GM21423 (cell line): ENCODE measurements at regions not wholly inside any gene's neighbourhood (a gene's known extent, or its start where the extent isn't known, plus 50 kb on each side); places are given as distances from the start of the nearest gene placed in this dataset.
"Not testable (repeated sequence)": the region's sequence is repeated elsewhere in the genome, so short reads cannot be mapped to it uniquely, and the experiment has no call there.

Experiments used
- ATAC-seq: cut with Tn5 transposase; IDR thresholded peaks from one replicate; pipeline ENCODE4 v1.9.1; 2021; ENCODE audit warnings: mild to moderate bottlenecking, moderate library complexity; ENCODE audit not compliant: unreplicated experiment

DNA sequence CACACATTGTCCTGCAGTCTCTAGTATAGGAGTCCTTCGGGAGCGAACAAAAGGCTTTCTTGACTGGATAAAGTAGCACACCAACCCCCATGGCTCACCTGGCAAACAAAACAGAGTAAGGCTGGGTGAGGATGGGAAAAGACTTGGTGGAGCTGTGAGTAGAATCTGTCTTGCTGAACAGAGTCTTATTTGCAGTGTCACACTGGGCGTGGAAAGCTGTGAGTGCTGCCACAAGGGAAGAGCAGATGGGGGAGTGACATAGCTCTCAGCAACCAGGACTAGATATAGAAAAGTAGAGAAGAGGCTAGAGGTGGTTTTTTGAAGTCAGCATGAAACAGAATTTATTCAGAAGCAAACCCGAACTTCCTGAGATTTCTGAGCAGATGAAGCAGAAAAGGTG, 137.2 kb upstream of the ESX1 start:
- no peak for ATAC-seq

DNA sequence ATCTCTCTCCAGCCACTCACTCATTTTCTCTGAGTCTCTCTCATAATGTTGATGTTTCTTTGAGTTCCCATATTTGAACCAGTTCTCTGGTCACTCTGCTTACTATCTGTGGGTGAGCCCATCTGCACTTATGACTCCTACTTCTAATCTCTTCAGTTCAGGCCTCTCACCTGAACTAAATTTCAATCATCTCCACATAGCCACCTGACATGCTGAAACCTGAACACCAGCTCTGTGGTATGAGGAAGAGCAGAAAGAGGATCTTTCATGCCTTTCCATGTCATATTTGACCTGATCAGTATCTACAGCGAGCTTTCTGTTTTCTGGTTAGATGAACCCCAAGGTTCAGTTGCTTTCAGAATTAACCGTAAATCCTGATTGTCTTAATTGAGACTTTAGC, 122.2 kb upstream of the ESX1 start:
- no peak for ATAC-seq

DNA sequence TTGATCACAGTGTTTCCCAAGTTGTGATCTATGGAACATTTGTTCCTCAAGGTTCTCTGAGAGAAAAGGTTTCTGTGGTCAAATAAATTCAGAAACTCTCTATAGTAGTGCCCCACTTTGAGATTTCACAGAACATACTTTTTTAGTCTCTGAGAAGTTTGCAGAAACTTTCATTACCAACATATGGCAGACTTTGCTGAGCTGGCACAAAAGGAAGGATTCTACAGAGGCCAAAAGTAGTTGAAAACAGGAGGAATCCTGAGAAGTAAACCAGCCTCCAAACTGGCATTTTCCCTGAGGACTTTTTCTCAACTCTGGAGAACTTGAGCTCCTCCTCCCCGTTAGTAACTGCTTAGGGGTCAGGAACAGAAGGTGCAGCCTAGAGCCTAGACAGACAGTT, 117.8 kb upstream of the ESX1 start:
- ATAC-seq = no peak

DNA sequence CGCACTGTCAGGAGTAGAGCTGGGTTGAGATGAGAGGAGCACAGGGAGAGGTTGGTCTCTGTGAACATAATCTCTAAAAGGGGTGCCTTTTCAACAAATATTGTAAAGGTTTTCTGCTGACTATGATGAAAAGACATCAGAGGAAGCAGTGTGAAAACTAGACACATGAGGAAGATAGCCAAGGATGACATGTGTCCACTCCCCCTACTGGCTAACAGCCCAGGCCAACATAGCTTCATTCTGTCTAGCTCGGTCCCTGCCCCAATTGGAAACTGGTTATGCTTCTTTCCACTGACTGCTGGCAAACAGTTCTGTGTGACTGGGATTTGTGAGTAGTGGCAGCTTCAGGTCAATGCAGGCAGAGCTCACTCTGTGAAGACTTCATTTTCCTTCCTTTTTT, 115.4 kb upstream of the ESX1 start:
- ATAC-seq = no peak

DNA sequence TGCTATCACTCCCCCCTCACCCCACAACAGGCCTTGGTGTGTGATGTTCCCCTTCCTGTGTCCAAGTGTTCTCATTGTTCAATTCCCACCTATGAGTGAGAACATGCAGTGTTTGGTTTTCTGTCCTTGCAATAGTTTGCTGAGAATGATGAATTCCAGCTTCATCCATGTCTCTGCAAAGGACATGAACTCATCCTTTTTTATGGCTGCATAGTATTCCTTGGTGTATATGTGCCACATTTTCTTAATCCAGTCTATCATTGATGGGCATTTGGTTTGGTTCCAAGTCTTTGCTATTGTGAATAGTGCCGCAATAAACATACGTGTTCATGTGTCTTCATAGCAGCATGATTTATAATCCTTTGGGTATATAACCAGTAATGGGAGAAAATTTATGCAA, 106.0 kb upstream of the ESX1 start:
- ATAC-seq = not testable (repeated sequence)

DNA sequence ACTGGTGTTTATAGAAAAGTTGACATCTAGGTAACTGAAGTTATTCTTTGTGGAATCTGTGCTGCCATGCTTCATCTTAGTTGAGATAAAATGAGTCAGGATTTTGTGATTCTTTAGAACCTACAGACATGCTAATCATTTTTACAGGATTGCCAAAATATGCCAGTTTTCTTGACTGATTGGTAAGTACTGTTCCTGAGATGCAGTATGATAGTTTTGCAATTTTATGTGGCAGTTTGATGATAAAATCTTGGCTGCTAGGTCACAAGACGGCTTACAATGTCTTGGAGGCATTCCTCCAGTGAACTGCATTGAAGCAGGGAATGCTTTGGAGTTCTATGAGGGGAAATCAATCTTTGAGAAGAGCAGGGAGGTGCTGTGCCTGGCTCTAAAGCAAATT, 104.4 kb upstream of the ESX1 start:
- no peak for ATAC-seq

DNA sequence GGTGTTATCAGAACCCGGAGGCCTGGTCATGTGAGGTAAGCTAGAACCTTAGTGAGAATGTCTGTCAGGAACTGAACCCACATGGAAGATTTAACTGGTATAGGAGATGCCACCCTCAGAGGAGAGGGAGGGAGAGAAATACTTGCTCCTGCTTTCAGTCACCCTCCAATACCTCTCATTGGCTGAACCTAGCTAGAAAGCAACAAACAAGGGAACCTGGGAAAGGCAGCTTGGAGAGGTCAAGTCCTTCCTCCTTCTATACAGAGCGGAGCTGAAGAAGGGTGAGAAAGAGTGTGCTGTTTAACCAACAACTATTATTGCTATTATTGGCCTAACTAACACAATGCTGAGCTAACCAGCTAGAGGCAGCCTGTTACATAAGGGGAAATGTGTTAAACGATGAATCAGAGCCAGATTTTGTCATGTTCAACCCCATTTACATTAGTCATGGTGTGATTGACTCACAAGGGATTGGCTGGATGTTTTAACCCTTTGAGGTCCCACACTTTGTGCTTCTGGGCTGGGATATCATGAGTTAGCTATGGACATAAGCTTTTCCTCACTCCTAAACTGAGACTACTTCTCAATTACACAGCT, 96.5 kb upstream of the ESX1 start:
- no peak for ATAC-seq

DNA sequence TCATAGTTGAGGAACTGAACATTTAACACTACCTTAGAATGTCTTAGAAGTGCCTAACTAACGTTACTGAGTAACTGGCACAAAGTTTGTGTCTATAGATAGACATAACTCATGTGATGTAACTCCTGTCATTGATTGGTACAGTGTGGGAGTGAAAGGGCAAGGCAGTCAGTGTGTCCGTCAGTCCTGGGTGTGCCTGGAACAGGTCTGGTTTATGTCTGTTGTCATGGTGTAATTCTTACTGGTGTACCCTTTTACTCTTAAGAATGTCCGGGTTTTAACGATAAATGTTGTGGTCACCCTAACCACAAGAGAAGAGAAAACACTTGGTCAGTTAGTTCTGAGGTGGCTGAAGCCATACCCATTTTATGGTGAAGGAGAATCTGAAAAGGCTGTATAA, 93.1 kb upstream of the ESX1 start:
- ATAC-seq = no peak

DNA sequence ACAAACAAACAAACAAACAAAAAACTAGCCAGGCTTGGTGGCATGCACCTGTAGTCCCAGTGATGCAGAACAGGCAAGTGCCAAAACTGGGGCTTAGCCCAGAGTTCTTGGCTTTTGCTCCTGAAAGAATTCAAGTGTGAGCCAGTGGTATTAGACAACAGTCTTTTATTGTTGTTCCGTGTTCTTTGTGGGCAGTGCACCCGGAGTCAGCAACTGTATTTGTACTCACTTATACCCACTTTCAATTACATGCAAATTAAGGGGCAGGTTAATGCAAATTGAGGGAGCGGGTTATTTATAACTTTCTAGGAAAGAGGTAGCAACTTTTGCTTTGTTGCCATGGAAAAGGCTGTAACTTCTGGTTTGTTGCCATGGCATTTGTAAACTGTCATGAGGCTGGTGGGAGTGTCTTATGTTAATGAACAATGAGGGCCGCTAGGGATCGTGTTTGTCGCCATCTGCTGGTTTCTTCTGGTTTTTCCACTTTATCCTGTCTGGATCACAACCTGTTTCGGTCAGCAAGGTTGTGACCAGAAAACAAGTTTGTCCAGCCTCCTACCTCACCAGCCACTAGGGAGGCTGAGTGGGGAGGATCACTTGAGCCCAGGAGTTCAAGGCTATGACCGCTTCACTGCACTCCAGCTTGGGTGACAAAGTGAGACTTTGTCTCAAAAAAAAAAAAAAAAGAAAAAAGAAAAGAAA, 88.8 kb upstream of the ESX1 start:
- peak; percentile 81 for ATAC-seq

DNA sequence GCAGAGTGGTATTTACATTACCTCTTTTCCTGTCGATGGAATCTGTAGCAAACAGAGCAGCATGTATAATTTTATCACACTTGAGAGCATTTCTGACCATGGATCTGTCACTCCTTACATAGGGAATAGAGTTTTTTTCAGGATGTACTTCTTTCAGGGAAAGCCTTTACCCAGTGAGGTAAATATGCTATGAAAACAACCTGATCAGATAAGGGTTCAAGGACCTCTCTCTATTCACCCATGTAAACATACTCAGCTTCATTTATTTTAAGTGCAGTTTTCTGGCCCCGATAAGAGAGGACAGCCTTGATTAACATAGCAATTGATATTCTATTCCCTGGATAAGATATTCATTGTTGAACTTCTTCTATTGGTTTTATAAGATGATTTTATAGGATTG, 87.3 kb upstream of the ESX1 start:
- ATAC-seq = no peak

DNA sequence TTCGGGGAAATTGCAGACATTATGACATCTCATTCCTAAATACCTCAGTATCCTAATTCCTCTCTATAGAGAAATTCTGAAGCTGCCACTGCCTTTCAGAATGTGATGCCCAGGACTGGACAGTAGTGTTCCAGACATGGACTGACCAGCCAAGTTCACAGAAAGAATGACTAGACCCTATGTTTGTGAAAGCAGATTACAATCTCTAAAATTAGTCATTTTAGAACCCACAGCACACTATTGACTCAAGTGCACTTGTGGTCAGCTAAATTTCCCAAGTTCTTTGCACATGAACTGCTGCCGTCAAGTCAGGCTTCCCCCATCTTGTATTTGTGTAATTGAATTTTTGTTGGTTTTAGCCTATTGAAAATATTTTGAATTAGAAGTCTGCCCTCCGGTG, 81.0 kb upstream of the ESX1 start:
- ATAC-seq = no peak

DNA sequence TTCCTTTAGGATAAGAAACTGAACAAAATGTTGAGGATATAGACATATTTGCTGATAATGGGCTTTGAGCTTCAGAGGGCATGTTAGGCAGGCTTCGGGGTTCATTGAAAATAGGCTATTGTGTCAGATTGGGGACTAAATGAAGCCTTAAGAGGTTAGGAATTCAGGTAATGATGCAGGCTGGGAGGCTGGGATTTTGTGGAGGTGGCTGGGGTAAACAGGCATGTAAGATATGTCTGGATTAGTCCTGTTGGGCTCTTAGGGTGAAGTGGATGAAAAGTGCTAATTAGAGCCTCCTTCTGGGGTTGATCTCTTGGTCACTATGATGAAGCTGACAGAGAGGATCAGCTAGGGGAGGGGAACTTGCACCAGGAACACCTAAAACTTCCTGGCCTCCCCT, 80.2 kb upstream of the ESX1 start:
- ATAC-seq = no peak

DNA sequence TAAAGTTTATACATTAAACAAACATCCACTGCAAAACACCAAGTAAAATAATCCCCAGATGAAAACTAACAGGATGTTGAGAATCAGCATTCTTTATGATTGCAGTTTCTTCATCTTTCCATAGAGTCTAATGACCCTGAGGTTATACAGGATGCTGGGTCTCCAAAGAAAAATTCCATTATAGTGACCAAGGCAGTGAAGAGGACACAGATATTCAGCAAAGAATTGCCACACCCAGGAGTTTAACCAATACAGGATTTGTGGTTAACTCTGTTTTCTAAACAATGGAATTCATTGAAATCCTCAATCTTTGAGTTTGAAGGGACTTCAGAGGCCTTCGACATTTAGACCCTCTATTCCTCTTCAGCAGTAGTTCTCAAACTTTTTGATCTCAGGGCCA, 76.2 kb upstream of the ESX1 start:
- no peak for ATAC-seq

DNA sequence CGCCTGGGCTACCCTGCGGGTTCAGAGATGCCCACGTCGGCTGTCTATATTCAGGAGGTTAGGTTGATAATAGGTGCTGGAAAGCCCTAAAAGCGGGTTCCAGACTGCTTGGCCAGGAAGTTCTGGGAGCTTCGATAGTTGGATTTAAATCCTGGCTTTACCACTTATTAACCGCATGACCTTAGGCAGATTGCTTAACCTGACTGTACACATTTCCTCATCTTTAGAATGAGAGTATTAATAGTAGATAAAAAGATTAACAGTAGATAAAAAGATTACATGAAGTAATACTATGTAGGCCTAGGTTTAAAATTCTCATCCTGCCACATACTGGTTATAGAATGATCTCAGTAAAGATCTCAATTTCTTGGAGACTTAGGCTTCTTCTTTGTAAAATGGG, 75.0 kb upstream of the ESX1 start:
- ATAC-seq = no peak

DNA sequence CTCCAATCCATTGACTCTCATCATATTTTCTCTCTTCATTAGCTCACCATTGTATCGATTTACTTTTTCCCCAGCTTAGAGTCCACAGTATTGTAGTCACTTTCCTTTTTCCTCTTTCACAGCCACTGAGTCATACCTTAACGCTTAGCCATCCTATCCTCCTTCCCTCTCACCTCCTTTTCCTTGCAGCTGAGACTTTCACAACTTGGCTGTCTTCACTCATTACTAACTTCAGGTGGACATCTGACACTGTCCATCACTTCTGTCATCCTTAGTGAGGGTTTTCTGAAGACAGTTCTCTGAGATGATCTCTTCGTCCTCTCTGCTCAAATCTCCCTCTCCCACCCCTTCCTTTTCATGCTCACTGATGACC, 70.5 kb upstream of the ESX1 start:
- ATAC-seq = no peak

DNA sequence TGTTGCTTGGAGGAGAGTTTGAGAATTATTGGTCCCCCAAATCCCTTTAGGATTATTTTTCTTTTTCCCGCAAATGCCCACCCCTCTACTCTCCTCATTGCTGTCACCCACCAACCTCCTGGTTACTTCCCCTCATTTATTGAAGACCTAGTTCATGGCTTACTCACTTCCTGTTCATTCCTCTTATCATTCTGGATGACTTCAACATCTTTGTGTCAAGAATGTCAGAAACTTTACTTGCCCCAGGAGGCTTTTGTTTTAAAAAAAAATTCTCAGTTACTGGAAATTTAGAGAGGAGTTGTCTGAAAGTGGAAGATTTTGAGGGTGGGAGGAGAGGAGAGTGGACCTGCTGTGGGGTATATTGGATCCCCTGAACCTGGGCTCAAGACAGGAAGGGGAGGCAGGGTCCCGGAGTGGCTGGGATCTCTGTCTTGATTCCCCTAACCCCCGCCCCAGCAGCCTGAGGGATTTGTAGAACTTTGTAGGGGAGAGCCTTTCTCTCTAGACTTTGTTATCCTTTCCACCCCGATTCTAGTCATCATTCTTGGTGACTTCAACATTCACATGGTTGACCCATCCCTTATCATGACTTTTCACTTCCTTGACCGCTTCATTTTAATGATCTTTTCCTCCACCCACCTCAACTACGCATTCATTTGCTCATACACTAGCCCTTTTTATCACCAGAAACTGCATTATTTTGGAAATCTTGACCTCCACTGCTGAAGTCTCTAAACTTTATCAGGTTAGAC, 69.9 kb upstream of the ESX1 start:
- no peak for ATAC-seq

DNA sequence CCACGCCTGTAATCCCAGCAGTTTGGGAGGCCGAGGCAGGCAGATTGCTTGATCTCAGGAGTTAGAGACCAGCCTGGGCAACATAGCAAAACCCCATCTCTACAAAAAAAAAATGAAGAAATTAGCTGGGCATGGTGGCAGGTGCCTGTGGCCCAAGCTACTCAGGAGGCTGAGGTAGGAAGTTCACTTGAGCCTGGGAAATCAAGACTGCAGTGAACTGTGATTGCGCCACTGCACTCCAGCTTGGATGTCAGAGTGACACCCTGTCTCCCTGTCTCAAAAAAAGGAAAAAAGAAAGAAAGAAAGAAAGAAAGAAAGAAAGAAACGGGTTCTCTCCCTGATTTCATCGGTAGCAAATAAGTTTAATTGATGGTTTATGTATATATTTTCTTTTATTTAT, 64.6 kb upstream of the ESX1 start:
- no peak for ATAC-seq

DNA sequence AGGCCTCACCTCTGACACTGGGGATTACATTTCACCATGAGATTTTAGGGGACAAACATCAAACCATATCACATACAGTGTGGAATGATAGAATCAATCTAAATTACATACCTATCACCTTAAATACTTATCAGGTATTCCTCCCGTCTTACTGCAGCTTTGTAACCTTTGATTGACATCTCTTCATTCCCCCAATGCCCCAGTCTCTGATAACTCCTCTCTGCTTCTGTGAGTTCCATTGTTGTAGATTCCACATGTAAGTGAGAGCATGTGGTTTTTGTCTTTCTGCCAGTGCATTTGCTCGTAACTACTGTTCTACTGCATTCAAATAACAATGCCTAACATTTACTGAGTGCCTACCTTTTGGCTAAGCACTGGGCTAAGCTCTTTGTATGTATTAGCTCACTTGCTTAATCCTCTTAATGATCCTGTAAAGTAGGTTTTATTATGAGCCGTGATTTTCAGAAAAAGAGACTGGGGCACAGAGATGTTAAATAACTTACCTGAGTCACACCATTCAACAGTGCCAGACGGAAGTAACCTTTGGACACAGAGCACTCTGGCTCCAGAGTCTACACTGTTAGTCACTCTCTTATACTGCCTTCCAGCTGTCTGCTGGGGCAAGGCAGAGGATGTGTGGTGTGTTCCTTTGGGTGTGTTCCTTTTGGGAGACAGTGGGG, 63.7 kb upstream of the ESX1 start:
- no peak for ATAC-seq

DNA sequence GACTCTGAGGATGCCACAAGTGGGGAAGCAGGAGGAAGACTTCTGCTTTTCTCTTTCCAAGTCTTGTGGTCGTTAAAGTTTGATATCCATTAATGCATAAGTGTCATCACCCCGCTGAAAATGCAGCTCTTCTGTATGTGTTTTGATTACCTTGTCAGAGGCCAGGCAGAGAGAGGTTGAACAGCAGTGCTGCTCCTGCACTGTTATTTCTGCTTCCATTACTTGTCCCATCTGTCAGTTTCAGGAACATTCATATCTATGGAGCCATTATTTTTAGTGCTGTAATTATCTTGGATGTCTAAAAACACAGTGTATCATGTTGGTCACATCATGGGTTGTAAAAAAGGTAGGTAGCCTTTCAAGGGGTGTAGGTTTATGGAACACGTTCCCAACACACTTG, 62.0 kb upstream of the ESX1 start:
- ATAC-seq = no peak

DNA sequence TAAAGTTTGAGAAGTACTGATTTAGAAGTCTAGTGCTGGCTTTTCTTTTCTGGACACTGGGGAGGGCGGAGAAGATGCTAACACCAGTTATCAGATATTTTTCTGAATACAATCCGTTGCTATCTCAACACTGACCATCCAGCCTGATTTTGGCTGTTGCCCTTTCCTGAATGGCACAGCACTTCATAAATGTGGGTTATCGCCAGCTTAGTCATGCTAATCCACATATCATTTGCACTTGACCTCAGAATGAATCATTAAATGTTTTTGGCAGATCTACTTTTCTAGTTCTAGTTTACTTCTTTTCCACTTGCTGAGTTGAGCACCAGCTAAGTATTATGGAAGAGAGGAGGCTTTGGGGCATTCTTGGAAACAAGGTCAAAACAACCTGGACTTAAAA, 60.8 kb upstream of the ESX1 start:
- no peak for ATAC-seq

DNA sequence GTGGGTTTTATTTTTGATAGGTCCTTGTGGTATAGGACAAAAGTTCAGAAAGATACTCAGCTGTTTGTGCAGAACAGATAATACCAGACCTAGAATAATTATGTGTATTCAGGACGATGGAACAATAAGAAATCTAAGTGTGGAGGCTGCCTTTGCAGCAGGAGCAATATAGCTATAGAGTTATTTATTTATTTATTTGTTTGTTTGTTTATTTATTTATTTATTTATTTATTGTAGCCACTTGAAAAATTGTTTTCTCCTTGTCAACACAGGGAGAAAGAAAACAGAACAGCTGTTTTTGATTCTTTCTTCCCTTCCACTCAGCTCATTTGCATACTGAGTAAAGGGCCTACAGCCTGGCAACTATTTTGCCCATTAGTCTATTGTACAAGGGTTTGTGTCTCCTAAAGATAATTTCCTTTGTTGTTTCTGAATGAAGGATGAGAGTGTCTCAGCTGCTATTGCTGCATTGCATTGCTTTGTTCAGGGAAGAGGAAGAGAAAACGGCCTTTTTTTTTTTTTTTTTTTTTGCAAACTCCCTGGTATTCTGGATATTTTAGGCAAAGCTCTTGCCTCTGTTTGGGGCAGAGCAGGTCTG, 56.0 kb upstream of the ESX1 start:
- ATAC-seq = no peak

DNA sequence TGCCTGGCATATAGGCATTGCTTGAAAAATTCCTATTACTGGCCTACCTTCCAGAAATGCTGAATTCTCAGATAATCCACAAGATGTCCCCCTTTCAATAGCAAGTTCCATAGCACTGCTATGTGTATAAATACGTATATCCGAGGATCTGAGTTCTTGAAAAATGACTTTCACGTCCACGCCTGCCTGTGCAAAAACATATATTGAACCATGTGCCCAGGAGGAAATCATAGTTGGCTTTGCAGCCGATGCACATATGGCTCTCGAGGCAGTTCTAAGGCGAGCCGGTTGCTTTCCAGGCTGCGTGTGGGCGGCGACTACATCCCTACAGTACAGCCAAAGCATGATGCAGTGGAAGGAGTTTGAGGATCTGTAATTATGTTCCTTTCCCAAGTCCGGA, 55.4 kb upstream of the ESX1 start:
- ATAC-seq = no peak
